CD14-positive monocyte (primary cell): ENCODE measurements at regions not wholly inside any gene's neighbourhood (a gene's known extent, or its start where the extent isn't known, plus 50 kb on each side); places are given as distances from the start of the nearest gene placed in this dataset.

Experiments
- DNase-seq, 3 donors: peaks; one replicate each; pipeline ENCODE4 v3.0.0-alpha.2; 2011 to 2022
- H2AFZ ChIP-seq: 2 replicates; pipeline ENCODE4 v1.6.0; 2012; ENCODE audit warnings: mild to moderate bottlenecking, low read depth, low read length, inconsistent platforms; ENCODE audit not compliant: insufficient read depth, poor library complexity, severe bottlenecking
- H3K27ac ChIP-seq, 2 donors: 1 replicate in 1 of 2; 2 replicates in 1 of 2; pipeline ENCODE4 v1.5.1; 2012 to 2013; ENCODE audit warnings: low read length in 2 of 2, control low read depth in 1 of 2, inconsistent platforms in 1 of 2, low read depth in 1 of 2, mild to moderate bottlenecking in 1 of 2
- H3K27me3 ChIP-seq, 2 donors: one replicate each; pipeline versions ENCODE4 v1.6.0 to v1.6.1; 2011 to 2013; ENCODE audit warnings: low read length in 2 of 2; ENCODE audit not compliant: control insufficient read depth in 2 of 2, insufficient read depth in 2 of 2
- H3K36me3 ChIP-seq, 2 donors: replicated peaks in 1 of 2; 1 replicate in 1 of 2; 2 replicates in 1 of 2; pipeline versions ENCODE4 v1.5.1 to v1.6.1; 2012 to 2013; ENCODE audit warnings: low read length in 2 of 2, control low read depth in 1 of 2, inconsistent platforms in 1 of 2, mild to moderate bottlenecking in 1 of 2; ENCODE audit not compliant: insufficient read depth in 2 of 2, control insufficient read depth in 1 of 2
- H3K4me1 ChIP-seq, 2 donors: 1 replicate in 1 of 2; 2 replicates in 1 of 2; pipeline versions ENCODE4 v1.5.1 to v1.6.1; 2012 to 2013; ENCODE audit warnings: low read length in 2 of 2, control low read depth in 1 of 2, inconsistent platforms in 1 of 2, mild to moderate bottlenecking in 1 of 2, moderate library complexity in 1 of 2; ENCODE audit not compliant: insufficient read depth in 2 of 2, control insufficient read depth in 1 of 2
- H3K4me2 ChIP-seq: replicated peaks from 2 replicates; pipeline ENCODE3; 2012; ENCODE audit warnings: low read length, moderate library complexity, mild to moderate bottlenecking; ENCODE audit not compliant: poor library complexity, severe bottlenecking; ENCODE audit errors: extremely low read depth
- H3K4me3 ChIP-seq, 3 experiments: fragments of 200-600 bp in 1 of 3; sonication (generic) in 1 of 3; replicated peaks in 1 of 3; 1 replicate in 2 of 3; 2 replicates in 1 of 3; pipeline ENCODE4 v1.5.1; 2011 to 2013; ENCODE audit warnings: low read length in 3 of 3, mild to moderate bottlenecking in 3 of 3, control low read depth in 2 of 3, low read depth in 2 of 3, inconsistent platforms in 1 of 3, moderate library complexity in 1 of 3
- H3K79me2 ChIP-seq: 2 replicates; pipeline ENCODE4 v1.6.0; 2012; ENCODE audit warnings: mild to moderate bottlenecking, control low read depth, inconsistent platforms, low read length, moderate library complexity; ENCODE audit not compliant: insufficient read depth
- H3K9ac ChIP-seq: 2 replicates; pipeline ENCODE4 v1.6.0; 2017; ENCODE audit warnings: low read length, mild to moderate bottlenecking; ENCODE audit not compliant: insufficient read depth, poor library complexity, severe bottlenecking
- H3K9me3 ChIP-seq, 2 donors: replicated peaks in 1 of 2; 1 replicate in 1 of 2; 2 replicates in 1 of 2; pipeline versions ENCODE4 v1.5.1 to v1.6.1; 2012 to 2013; ENCODE audit warnings: low read length in 2 of 2, control low read depth in 1 of 2; ENCODE audit not compliant: control insufficient read depth in 1 of 2, insufficient read depth in 1 of 2
- H4K20me1 ChIP-seq: 2 replicates; pipeline ENCODE4 v1.6.0; 2012; ENCODE audit warnings: mild to moderate bottlenecking, low read length, control low read depth, moderate library complexity; ENCODE audit not compliant: insufficient read depth
- H3K27ac Mint-ChIP-seq, 7 donors: one replicate each; pipeline ENCODE4 v1.8.0; 2020; ENCODE audit warnings: mild to moderate bottlenecking in 7 of 7, mixed read lengths in 7 of 7, moderate library complexity in 6 of 7, inconsistent platforms in 2 of 7
- H3K27me3 Mint-ChIP-seq, 3 donors: one replicate each; pipeline ENCODE4 v1.8.0; 2021 to 2022; ENCODE audit warnings: low read depth in 3 of 3, mild to moderate bottlenecking in 3 of 3, mixed read lengths in 3 of 3, moderate library complexity in 3 of 3, inconsistent platforms in 1 of 3
- H3K36me3 Mint-ChIP-seq, 2 donors: one replicate each; pipeline ENCODE4 v1.8.0; 2020; ENCODE audit warnings: mixed read lengths in 2 of 2, inconsistent platforms in 1 of 2, mild to moderate bottlenecking in 1 of 2
- H3K4me1 Mint-ChIP-seq: one replicate; pipeline ENCODE4 v1.8.0; 2020; ENCODE audit warnings: mild to moderate bottlenecking, mixed read lengths
- H3K4me3 Mint-ChIP-seq, 2 donors: one replicate each; pipeline ENCODE4 v1.8.0; 2020; ENCODE audit warnings: mild to moderate bottlenecking in 2 of 2, mixed read lengths in 2 of 2, moderate library complexity in 1 of 2
- H3K9me3 Mint-ChIP-seq, 7 donors: one replicate each; pipeline ENCODE4 v1.8.0; 2020 to 2022; ENCODE audit warnings: mixed read lengths in 7 of 7, mild to moderate bottlenecking in 6 of 7, moderate library complexity in 6 of 7, inconsistent platforms in 2 of 7
- WGBS: methylation state at CpG from one replicate; pipeline ENCODE4 v1.1.5; 2013; ENCODE audit warnings: missing lambda C conversion rate; ENCODE audit not compliant: insufficient coverage; 5-methylcytosine and 5-hydroxymethylcytosine counted together
- intact Hi-C, 2 donors: fragments of 100-400 bp; cut with micrococcal nuclease; formaldehyde crosslinking; loops; one replicate each; pipeline versions ENCODE4 v1.15.0 to v1.15.1; 2023
- TF ChIP-seq, protein P1 (sequence below): fragments of 200-600 bp; IDR thresholded peaks from one replicate; pipeline ENCODE4 v1.8.0; 2022; ENCODE audit warnings: antibody characterized with exemption, mild to moderate bottlenecking

DNA sequence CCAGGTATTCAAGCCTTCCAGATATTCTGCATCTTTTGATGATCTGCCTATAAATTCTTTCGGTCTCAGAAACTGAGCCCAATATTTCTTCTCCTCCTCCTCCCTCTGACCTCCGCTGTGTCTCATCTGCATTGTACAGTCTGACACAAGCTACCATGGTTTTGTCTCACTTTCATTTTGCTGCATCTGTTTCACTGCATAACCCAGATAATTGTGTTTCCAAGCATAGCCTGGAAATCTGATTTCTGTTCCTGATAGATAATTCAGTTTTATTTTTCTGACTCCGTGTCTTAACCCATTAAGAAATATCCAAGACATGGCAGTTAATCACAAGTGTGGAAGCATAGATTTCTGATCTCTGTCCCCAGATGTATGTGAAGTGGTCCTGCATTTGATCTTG is 374.2 kb upstream of the SEMA3A start:
- H3K27me3 ChIP-seq, result no peaks in the 10 kb centered on the region
- Mint-ChIP-seq H3K36me3 (no peaks in the 10 kb centered on the region), H3K27ac (no peak overlapping the region), H3K4me3 (no peak overlapping the region), H3K4me1 (no peaks in the 10 kb centered on the region), H3K9me3 (peaks cover 0 to 3% (median 0%) of the 10 kb centered on the region in 7 donors), H3K27me3 (no peaks in the 10 kb centered on the region)
- no peaks in the 10 kb centered on the region for H4K20me1 ChIP-seq
- no peaks in the 10 kb centered on the region for H3K36me3 ChIP-seq
- H2AFZ ChIP-seq, result no peak overlapping the region
- no peak overlapping the region for H3K4me2 ChIP-seq
- H3K9ac ChIP-seq, result no peak overlapping the region
- no peaks in the 10 kb centered on the region for H3K9me3 ChIP-seq
- TF ChIP-seq, protein P1, sequence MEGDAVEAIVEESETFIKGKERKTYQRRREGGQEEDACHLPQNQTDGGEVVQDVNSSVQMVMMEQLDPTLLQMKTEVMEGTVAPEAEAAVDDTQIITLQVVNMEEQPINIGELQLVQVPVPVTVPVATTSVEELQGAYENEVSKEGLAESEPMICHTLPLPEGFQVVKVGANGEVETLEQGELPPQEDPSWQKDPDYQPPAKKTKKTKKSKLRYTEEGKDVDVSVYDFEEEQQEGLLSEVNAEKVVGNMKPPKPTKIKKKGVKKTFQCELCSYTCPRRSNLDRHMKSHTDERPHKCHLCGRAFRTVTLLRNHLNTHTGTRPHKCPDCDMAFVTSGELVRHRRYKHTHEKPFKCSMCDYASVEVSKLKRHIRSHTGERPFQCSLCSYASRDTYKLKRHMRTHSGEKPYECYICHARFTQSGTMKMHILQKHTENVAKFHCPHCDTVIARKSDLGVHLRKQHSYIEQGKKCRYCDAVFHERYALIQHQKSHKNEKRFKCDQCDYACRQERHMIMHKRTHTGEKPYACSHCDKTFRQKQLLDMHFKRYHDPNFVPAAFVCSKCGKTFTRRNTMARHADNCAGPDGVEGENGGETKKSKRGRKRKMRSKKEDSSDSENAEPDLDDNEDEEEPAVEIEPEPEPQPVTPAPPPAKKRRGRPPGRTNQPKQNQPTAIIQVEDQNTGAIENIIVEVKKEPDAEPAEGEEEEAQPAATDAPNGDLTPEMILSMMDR, result no peak
- H3K4me1 ChIP-seq, result no peaks in the 10 kb centered on the region
- H3K27ac ChIP-seq, result no peak overlapping the region
- H3K79me2 ChIP-seq, result no peaks in the 10 kb centered on the region
- WGBS, result 85% methylated on average over 2 of the region's 3 CpGs
- DNase-seq, result no peak
- intact Hi-C loops, result no loop called here
- H3K4me3 ChIP-seq, result no peak overlapping the region

- 86% methylated on average over 1 of the region's 2 CpGs for WGBS
- H3K4me3 ChIP-seq, result no peak overlapping the region
- H3K27me3 ChIP-seq, result no peaks in the 10 kb centered on the region
These were observed 370.9 kb upstream of the SEMA3A start for GRCh38 chr7:84565345-84566074.

More at GRCh38 chr7:84565345-84566074, 370.9 kb upstream of the SEMA3A start:
- no peaks in the 10 kb centered on the region for H3K36me3 Mint-ChIP-seq
- Histone ChIP-seq H4K20me1 (no peaks in the 10 kb centered on the region), H3K9ac (no peak overlapping the region), H3K4me2 (no peak overlapping the region), H3K9me3 (no peaks in the 10 kb centered on the region), H3K27ac (no peak overlapping the region), H3K4me1 (no peaks in the 10 kb centered on the region), H2AFZ (no peak overlapping the region), H3K36me3 (no peaks in the 10 kb centered on the region), H3K79me2 (no peaks in the 10 kb centered on the region)
- intact Hi-C loops, result no loop called here
- H3K4me3 Mint-ChIP-seq, result no peak overlapping the region
- H3K9me3 Mint-ChIP-seq, result peaks cover 0 to 3% (median 0%) of the 10 kb centered on the region in 7 donors
- no peak overlapping the region for H3K27ac Mint-ChIP-seq
- no peak for DNase-seq
- H3K4me1 Mint-ChIP-seq, result no peaks in the 10 kb centered on the region
- no peaks in the 10 kb centered on the region for H3K27me3 Mint-ChIP-seq
- TF ChIP-seq, protein P1, result no peak
